ENCODE measurements at regions not wholly inside any gene's neighbourhood (a gene's known extent, or its start where the extent isn't known, plus 50 kb on each side); places are given as distances from the start of the nearest gene placed in this dataset.

DNA sequence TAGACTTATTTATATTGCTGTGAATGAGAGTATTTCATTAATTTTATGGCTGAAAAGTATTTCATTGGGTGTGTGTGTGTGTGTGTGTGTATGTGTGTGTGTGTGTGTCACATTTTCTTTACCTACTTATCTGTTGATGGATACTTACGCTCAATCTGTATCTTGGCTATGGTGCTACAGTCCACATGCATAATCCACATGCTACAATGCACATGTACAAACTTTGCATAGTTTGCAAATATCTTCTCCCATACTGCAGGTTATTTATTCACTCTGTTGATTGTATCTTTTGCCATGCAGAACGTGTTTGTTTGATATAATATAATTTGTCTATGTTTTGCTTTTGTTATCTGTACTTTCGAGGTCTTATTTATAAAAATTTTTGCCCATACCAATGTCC, 167.8 kb downstream of the RAB28 start:
- H3K9me2 ChIP-seq (replicated peaks; ENCODE audit: insufficient read depth, low read length), result no peaks in the 10 kb centered on the region; the same call in 1 of the 2 replicates
- no peaks in the 10 kb centered on the region for H3K27me3 ChIP-seq (replicated peaks; ENCODE audit: insufficient read depth, low read length)
- no peaks in the 10 kb centered on the region for H3K36me3 ChIP-seq (replicated peaks; ENCODE audit: insufficient read depth, low read length)
- H3K9ac ChIP-seq (ENCODE audit: low read length), result no peak overlapping the region
- DNase-seq, result no peak
- H3F3A ChIP-seq (ENCODE audit: insufficient read depth, low read length), result no peaks in the 10 kb centered on the region
- H3K4me2 ChIP-seq (ENCODE audit: low read depth, low read length), result no peak overlapping the region
- no peaks in the 10 kb centered on the region for H3K4me1 ChIP-seq (ENCODE audit: low read length)
- H3K27ac ChIP-seq (ENCODE audit: low read length), result no peak overlapping the region
- H3K9me3 ChIP-seq (replicated peaks; ENCODE audit: insufficient read depth, low read length), result no peaks in the 10 kb centered on the region
- no peaks in the 10 kb centered on the region for H3K79me2 ChIP-seq (ENCODE audit: low read length)
- TF ChIP-seq EZH2 (optimal IDR thresholded peaks at IDR 0.05; ENCODE audit: low read depth, low read length), result no peak
- no peak overlapping the region for H3K4me3 ChIP-seq (ENCODE audit: low read length)
- H4K20me1 ChIP-seq (ENCODE audit: insufficient read depth, low read length), result no peaks in the 10 kb centered on the region
- H2AFZ ChIP-seq (ENCODE audit: low read length), result no peak overlapping the region

DNA sequence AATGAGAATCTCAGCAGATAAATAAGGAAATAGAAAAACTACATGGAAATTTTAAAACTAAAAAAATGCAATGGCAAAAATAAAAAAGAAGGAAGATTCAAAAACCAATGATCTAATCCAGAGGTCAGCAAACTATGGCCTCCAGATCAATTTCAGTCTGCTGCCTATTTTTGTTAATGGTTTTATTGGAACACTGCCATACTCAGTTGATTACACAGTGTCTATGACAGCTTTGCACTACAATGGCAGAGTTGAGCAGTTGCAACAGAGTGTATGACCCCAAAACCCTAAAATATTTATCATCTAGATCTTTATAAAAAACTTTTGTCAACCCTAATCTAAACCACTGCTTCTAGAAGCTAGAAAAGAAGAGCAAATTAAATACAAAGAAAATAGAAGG, 170.3 kb downstream of the RAB28 start:
- Histone ChIP-seq H4K20me1 (ENCODE audit: insufficient read depth, low read length) (no peaks in the 10 kb centered on the region), H3K9me3 (replicated peaks; ENCODE audit: insufficient read depth, low read length) (no peaks in the 10 kb centered on the region), H3K4me1 (ENCODE audit: low read length) (no peaks in the 10 kb centered on the region), H3K9me2 (replicated peaks; ENCODE audit: insufficient read depth, low read length) (no peaks in the 10 kb centered on the region; the same call in 1 of the 2 replicates), H2AFZ (ENCODE audit: low read length) (no peak overlapping the region), H3K27me3 (replicated peaks; ENCODE audit: insufficient read depth, low read length) (no peaks in the 10 kb centered on the region), H3K27ac (ENCODE audit: low read length) (no peak overlapping the region), H3K9ac (ENCODE audit: low read length) (no peak overlapping the region), H3K4me3 (ENCODE audit: low read length) (no peak overlapping the region), H3K36me3 (replicated peaks; ENCODE audit: insufficient read depth, low read length) (no peaks in the 10 kb centered on the region), H3F3A (ENCODE audit: insufficient read depth, low read length) (no peaks in the 10 kb centered on the region), H3K79me2 (ENCODE audit: low read length) (no peaks in the 10 kb centered on the region), H3K4me2 (ENCODE audit: low read depth, low read length) (no peak overlapping the region)
- no peak for TF ChIP-seq CTCF (IDR thresholded peaks at IDR 0.05; ENCODE audit: low read length)
- no peak for TF ChIP-seq EZH2phosphoT487 (IDR thresholded peaks at IDR 0.05; ENCODE audit: low read length)
- no peak for TF ChIP-seq EZH2 (optimal IDR thresholded peaks at IDR 0.05; ENCODE audit: low read depth, low read length)
- DNase-seq, result no peak

DNA sequence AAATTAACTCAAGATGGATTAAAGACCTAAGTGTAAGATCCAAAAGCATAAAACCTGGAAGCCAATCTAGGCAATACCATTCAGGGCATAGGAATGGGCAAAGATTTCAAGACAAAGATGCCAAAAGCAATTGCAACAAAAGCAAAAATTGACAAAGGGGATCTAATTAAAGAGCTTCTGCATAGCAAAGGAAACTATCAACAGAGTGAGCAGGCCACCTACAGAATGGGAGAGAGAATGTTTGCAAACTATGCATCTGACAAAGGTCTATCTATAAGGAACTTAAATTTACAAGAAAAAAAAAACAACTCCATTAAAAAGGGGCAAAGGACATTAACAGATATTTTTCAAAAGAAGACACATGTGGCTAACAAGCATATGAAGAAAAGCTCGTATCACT, 171.9 kb downstream of the RAB28 start:
- H3K4me3 ChIP-seq (ENCODE audit: low read length), result no peak overlapping the region
- H3K79me2 ChIP-seq (ENCODE audit: low read length), result no peaks in the 10 kb centered on the region
- H2AFZ ChIP-seq (ENCODE audit: low read length), result no peak overlapping the region
- no peak overlapping the region for H3K27ac ChIP-seq (ENCODE audit: low read length)
- H3K36me3 ChIP-seq (replicated peaks; ENCODE audit: insufficient read depth, low read length), result no peaks in the 10 kb centered on the region
- no peak for TF ChIP-seq EZH2 (optimal IDR thresholded peaks at IDR 0.05; ENCODE audit: low read depth, low read length)
- no peak for TF ChIP-seq CTCF (IDR thresholded peaks at IDR 0.05; ENCODE audit: low read length)
- TF ChIP-seq EZH2phosphoT487 (IDR thresholded peaks at IDR 0.05; ENCODE audit: low read length), result no peak
- no peaks in the 10 kb centered on the region for H3K27me3 ChIP-seq (replicated peaks; ENCODE audit: insufficient read depth, low read length)
- H3K4me1 ChIP-seq (ENCODE audit: low read length), result no peaks in the 10 kb centered on the region
- no peaks in the 10 kb centered on the region for H4K20me1 ChIP-seq (ENCODE audit: insufficient read depth, low read length)
- no peaks in the 10 kb centered on the region for H3K9me2 ChIP-seq (replicated peaks; ENCODE audit: insufficient read depth, low read length)
- no peak for DNase-seq
- no peaks in the 10 kb centered on the region for H3F3A ChIP-seq (ENCODE audit: insufficient read depth, low read length)
- H3K9ac ChIP-seq (ENCODE audit: low read length), result no peak overlapping the region
- H3K4me2 ChIP-seq (ENCODE audit: low read depth, low read length), result no peak overlapping the region
- no peaks in the 10 kb centered on the region for H3K9me3 ChIP-seq (replicated peaks; ENCODE audit: insufficient read depth, low read length)

GRCh38 chr4:13309751-13310150, 174.4 kb downstream of the RAB28 start:
- TF ChIP-seq EZH2phosphoT487 (IDR thresholded peaks at IDR 0.05; ENCODE audit: low read length) (no peak), EZH2 (optimal IDR thresholded peaks at IDR 0.05; ENCODE audit: low read depth, low read length) (no peak), CTCF (IDR thresholded peaks at IDR 0.05; ENCODE audit: low read length) (no peak)

More at GRCh38 chr4:13309751-13310150, 174.4 kb downstream of the RAB28 start:
- H3K9ac ChIP-seq (ENCODE audit: low read length), result no peak overlapping the region
- no peak overlapping the region for H3K4me3 ChIP-seq (ENCODE audit: low read length)
- no peak for DNase-seq
- no peaks in the 10 kb centered on the region for H3F3A ChIP-seq (ENCODE audit: insufficient read depth, low read length)
- H3K36me3 ChIP-seq (replicated peaks; ENCODE audit: insufficient read depth, low read length), result no peaks in the 10 kb centered on the region
- no peaks in the 10 kb centered on the region for H3K4me1 ChIP-seq (ENCODE audit: low read length)
- H4K20me1 ChIP-seq (ENCODE audit: insufficient read depth, low read length), result no peaks in the 10 kb centered on the region
- H3K27me3 ChIP-seq (replicated peaks; ENCODE audit: insufficient read depth, low read length), result no peaks in the 10 kb centered on the region
- H3K9me2 ChIP-seq (replicated peaks; ENCODE audit: insufficient read depth, low read length), result no peaks in the 10 kb centered on the region
- no peaks in the 10 kb centered on the region for H3K9me3 ChIP-seq (replicated peaks; ENCODE audit: insufficient read depth, low read length)
- H3K27ac ChIP-seq (ENCODE audit: low read length), result no peak overlapping the region
- H3K4me2 ChIP-seq (ENCODE audit: low read depth, low read length), result no peak overlapping the region
- H2AFZ ChIP-seq (ENCODE audit: low read length), result no peak overlapping the region
- no peaks in the 10 kb centered on the region for H3K79me2 ChIP-seq (ENCODE audit: low read length)
